Fibroblast of the aortic adventitia (primary cell): ENCODE measurements at regions not wholly inside any gene's neighbourhood (a gene's known extent, or its start where the extent isn't known, plus 50 kb on each side); places are given as distances from the start of the nearest gene placed in this dataset.

Source experiments
- DNase-seq: peaks from one replicate; pipeline ENCODE4 v3.0.0-alpha.2; 2010; ENCODE audit warnings: low read depth
- H3K4me3 ChIP-seq: 2 replicates; pipeline ENCODE4 v1.5.1; 2011; ENCODE audit warnings: low read depth, mild to moderate bottlenecking, control low read depth, low read length, moderate library complexity
- TF ChIP-seq, protein P1 (sequence below): IDR thresholded peaks from 2 replicates; pipeline ENCODE4 v1.5.1; 2011; ENCODE audit warnings: mild to moderate bottlenecking, low read length, control low read depth, inconsistent platforms; ENCODE audit not compliant: insufficient read depth

GRCh38 chr2:184261818-184262217, 336.5 kb upstream of the ZNF804A start:
- TF ChIP-seq, protein P1, sequence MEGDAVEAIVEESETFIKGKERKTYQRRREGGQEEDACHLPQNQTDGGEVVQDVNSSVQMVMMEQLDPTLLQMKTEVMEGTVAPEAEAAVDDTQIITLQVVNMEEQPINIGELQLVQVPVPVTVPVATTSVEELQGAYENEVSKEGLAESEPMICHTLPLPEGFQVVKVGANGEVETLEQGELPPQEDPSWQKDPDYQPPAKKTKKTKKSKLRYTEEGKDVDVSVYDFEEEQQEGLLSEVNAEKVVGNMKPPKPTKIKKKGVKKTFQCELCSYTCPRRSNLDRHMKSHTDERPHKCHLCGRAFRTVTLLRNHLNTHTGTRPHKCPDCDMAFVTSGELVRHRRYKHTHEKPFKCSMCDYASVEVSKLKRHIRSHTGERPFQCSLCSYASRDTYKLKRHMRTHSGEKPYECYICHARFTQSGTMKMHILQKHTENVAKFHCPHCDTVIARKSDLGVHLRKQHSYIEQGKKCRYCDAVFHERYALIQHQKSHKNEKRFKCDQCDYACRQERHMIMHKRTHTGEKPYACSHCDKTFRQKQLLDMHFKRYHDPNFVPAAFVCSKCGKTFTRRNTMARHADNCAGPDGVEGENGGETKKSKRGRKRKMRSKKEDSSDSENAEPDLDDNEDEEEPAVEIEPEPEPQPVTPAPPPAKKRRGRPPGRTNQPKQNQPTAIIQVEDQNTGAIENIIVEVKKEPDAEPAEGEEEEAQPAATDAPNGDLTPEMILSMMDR: no peak
- no peak overlapping the region for H3K4me3 ChIP-seq
- no peak for DNase-seq

DNA sequence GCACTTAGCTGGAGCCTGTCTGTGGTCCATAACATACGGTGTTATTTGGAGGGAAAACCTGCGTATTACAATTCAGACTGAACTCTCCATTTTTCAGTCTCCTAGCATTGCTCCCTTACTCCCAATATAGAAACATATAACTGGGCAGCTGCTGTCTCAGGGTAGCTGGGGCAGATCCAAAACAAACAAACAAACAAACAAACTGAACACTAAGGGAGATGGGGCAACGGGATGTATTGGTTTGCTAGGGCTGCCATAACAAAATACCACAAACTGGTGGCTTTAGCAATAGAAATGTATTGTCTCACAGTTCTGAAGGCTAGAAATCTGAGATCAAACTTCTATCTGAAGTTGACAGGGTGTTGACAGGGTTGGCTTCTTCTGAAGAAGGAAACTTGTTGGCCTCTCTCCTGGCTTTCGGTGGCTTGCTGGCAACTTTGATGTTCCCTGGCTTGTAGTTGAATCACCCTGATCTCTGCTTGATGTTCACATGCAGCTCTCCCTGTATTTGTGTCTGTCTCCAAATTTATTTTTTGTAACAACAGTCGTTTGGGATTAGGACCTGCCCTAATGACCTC, 329.3 kb upstream of the ZNF804A start:
- H3K4me3 ChIP-seq: no peak overlapping the region
- TF ChIP-seq, protein P1: no peak
- no peak for DNase-seq

DNA sequence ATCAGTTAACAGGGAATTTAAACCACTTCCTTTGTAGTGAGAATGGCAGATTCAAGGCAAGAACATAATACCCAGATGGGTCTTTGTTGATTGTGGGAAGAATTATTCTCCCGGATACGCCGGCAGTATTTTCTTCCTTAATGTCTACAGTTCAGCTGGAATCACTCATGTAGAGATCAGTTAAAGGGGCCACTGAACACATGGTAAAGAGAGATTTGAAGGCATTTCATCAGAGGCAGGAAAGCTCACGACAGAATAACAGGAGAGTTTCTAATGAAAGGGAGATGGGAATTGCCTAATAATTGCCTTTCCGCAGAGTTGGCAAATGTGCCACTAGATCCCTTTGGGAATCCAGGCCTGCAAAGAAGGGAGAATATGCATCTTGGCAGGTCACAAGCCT, 327.7 kb upstream of the ZNF804A start:
- no peak for DNase-seq
- TF ChIP-seq, protein P1: no peak
- H3K4me3 ChIP-seq: no peak overlapping the region

GRCh38 chr2:184272056-184272455, 326.3 kb upstream of the ZNF804A start:
- TF ChIP-seq, protein P1: no peak
- no peak overlapping the region for H3K4me3 ChIP-seq
- no peak for DNase-seq

GRCh38 chr2:184294831-184295230, 303.5 kb upstream of the ZNF804A start:
- DNase-seq: no peak
- H3K4me3 ChIP-seq: no peak overlapping the region
- TF ChIP-seq, protein P1: no peak

GRCh38 chr2:184297085-184297484, 301.2 kb upstream of the ZNF804A start:
- TF ChIP-seq, protein P1: no peak
- DNase-seq: no peak
- H3K4me3 ChIP-seq: no peak overlapping the region

- peak; percentile 1 for DNase-seq
- TF ChIP-seq, protein P1: no peak
Observed at GRCh38 chr2:184302506-184302905, 295.8 kb upstream of the ZNF804A start.

More at GRCh38 chr2:184302506-184302905, 295.8 kb upstream of the ZNF804A start:
- no peak overlapping the region for H3K4me3 ChIP-seq
